Activated gamma-delta T cell treated with anti-CD3 and anti-CD28 coated beads, Interleukin-2, amount 50 U/mL, for 16 hours (primary cell): ENCODE measurements at regions not wholly inside any gene's neighbourhood (a gene's known extent, or its start where the extent isn't known, plus 50 kb on each side); places are given as distances from the start of the nearest gene placed in this dataset.
"Not testable (repeated sequence)": the region's sequence is repeated elsewhere in the genome, so short reads cannot be mapped to it uniquely, and the experiment has no call there.

ENCODE experiments used
- DNase-seq: peaks from one replicate; pipeline ENCODE4 v3.0.0-alpha.2; 2020; ENCODE audit warnings: low read depth

- DNase-seq: no peak
These were observed 90.1 kb upstream of the NEDD4L start for GRCh38 chr18:57953883-57954282.

DNA sequence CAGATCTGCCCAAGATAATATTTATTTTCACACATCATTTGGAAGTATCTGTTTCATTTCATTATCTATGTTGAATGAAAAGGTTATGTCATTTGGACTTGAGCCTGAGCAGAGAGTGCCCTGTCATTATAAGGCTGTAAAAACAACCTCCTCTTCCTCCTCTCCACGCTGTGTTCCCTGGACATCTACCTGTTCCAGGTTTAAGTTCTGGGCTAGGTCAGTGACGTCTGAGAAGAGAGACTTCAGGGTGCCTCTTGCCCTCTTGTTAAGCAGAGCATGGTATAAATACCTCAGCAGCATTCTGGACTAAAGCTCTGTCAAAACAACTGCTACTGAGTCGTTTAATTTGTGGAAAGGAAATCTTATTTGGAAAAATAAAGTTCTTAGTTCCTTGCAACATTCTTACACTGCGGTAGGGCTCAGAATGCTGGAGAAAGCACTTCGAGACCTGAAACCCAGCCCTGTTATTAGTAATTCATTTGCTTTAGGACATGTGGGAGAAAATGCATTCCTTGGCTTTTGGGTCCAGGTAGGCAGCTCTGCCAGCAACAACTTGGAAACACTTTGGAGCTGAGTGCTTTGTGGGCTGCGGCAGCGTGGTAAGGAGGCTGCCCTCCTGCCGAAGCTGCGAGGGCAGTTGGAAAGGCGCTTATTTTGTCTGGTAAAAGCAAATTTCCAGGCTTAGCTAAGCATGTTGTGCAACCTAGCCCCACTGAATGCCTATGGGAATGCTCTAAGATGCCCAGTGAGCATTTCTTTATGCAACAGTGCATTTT, 91.8 kb upstream of the NEDD4L start:
- DNase-seq: no peak

GRCh38 chr18:57951117-57951796, 92.8 kb upstream of the NEDD4L start:
- no peak for DNase-seq

GRCh38 chr18:57950542-57950941, 93.5 kb upstream of the NEDD4L start:
- DNase-seq: no peak

- DNase-seq: not testable (repeated sequence)
These were observed 94.7 kb upstream of the NEDD4L start for GRCh38 chr18:57949335-57949734.

DNA sequence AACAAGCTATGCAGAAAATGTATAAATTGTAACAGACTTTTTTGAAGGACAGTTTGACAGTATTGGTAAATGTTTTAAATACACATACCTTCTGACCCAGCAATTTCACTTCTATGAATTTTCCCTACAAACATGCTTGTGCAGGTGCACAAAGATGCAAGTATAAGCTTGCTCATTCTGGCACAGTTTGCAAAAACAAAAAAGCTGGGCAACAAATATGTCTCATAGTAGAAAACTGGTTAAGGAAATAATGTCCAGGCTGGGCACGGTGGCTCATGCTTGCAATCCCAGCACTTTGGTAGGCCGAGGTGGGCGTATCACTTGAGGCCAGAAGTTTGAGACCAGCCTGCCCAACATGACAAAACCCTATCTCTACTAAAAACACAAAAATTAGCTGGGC, 96.9 kb upstream of the NEDD4L start:
- DNase-seq: no peak

DNA sequence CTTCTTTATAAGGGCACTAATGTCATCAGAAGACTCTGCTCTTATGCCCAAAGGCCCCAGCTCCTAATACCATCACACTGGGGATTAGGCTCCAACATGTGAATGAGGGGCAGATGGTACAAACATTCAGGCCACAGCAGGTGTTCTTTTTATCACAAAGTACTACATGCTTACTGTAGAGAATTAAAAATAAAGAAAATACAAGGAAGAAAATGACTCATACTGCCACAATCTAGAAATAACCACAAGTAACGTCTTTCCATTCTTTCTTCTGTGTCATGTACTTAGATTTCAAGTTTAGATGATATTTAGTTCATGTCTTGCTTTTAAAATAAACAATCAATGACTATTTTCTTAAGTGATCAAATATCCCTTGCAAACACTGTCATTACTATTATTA, 100.3 kb upstream of the NEDD4L start:
- DNase-seq: no peak

- DNase-seq: no peak
These were observed 101.5 kb upstream of the NEDD4L start for GRCh38 chr18:57942493-57942892.

DNA sequence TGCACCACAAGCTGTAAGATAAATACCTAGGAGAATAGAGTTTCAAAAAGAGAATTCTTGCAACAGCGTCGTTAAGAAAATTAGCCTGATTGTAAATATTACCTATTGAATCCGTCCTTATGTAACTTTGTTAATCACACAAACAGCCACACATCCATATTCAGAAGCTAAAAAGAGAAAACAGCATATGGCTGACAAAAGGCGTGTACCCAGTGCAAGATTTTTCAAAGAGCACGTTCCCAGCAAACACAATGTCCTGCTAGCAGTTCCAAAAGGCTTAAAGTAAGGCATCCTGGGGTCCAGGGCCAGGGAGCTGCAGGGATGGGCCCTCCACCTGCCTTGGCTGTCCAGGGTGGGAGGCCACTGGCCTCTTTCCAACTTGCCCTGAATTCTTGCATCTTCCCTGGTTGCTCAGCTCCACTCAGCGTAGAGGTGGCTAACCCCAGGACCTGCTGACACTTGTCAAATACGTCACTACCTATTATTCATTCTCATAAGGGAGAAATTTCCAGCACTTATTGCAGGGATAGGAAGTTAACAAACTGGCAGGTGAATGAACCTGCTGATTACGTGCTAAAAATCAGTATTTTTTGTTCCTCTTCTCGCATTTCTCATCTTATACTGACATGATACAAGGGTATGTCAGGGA, 102.1 kb upstream of the NEDD4L start:
- DNase-seq: no peak

DNA sequence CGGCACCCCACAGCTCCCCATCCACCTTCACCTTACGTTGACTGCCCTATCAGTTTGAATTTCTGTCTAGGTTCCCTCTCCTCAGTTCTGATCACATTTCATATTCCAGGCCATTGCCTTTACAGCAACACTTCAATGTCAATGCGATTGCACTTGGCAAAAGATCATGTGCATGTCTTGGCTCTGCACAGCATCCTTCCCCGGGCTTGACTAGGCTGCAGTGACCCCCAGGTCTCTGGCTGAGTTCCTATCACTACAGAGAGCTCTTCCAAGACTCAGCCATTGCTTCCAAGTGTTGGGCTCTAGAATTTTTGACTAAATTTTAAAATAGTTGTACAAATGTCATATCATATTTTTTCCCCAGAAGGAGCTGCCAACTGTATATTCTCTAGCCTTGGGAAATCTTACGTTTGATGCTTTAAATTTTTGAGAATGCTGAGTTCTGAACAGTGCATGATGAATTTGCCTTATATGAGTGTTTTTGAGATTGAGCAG, 103.8 kb upstream of the NEDD4L start:
- DNase-seq: no peak

- not testable (repeated sequence) for DNase-seq
These were observed 109.7 kb upstream of the NEDD4L start for GRCh38 chr18:57934375-57934774.

DNA sequence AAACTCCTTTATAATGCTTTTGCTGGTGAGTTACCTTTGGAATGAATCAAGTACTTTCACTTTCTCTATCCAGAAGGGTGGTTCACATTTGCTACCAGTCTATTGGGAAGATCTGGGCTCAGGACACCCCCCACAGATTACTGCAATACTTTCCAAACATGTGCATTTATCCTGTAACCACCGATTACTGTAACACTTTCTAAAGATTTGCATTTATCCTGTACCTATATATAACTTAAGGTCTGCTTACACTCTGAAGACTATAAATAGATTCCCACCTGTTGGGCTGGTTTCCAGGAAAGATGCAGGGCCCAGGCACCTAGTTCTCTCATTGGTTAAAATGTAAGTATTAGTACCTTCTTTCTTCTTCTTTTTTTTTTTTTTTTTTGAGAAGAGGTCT, 113.0 kb upstream of the NEDD4L start:
- no peak for DNase-seq

DNA sequence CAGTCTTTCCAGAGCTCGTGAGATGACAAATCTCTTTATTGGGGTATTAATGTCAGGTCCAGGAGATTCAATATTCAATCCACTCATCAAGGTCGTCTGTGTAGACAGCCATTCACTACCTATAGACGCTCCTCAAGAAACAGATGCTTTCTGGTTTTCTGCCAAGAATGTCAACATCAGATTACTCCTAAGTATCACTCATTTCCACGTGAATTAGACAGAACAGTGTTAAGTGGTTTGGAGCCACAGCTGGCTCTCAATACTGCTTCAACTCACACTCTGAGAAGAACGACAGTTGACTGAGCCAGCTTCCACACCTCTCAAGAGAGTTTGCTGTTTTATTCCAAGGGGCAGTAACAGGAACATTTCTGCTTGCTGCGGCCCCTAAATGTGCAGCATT, 113.5 kb upstream of the NEDD4L start:
- no peak for DNase-seq

GRCh38 chr18:57929922-57930321, 114.1 kb upstream of the NEDD4L start:
- DNase-seq: no peak

DNA sequence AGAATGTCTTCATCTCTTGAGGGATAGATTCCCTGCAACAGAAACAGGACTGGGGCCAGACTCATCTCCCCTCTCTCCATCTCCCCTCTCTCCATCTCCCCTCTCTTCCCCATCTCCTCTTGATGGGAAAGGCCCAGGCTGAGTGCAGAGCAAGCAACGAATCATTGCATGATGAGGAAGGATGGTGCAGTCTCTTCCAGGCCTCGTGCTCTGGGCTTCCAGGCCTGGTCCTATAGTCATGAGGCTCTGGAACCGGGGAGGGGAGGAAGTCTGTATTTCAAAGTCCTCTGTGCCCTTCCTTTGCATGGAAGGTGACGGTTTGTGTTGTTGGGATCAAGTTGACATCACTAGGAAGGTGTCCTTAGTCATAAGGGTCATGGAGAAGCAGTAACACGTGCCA, 115.6 kb upstream of the NEDD4L start:
- no peak for DNase-seq

DNA sequence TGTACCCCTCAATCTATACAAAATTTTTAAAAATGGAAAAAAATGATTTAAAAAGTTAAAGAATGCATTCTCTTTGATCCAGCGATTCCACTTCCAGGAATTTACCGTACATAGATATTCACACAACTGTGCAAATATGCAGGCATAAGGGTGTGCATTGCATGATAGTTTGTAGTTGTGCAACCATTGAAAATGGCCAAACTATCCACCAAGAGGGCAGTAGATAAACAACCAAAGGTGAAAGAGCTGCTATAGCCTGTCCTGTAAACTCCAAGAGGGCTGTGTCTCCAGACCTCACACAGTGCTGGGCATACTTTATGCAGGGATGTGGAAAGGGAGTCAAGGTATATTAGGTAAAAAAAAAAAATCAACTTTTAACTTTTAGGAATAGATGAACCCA, 116.5 kb upstream of the NEDD4L start:
- DNase-seq: no peak

DNA sequence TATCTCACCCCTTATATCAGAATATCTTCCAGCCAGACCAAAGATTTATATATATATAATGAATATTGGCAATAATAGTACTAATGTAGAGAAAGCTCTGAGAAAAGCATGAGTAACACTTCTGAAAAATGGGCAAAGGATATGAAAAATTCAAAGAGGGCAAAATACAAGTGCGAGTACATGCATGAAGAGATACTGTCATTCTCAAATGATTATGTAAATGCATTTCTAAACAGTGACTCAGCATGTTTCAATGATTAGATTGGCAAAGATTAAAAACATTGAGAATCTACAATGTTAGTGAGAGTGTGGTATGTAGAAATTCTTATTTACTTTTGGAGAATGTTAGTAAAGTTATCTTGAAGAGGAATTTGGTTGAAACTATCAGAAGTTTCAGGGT, 118.3 kb upstream of the NEDD4L start:
- DNase-seq: no peak

GRCh38 chr18:57923611-57924010, 120.4 kb upstream of the NEDD4L start:
- no peak for DNase-seq

DNA sequence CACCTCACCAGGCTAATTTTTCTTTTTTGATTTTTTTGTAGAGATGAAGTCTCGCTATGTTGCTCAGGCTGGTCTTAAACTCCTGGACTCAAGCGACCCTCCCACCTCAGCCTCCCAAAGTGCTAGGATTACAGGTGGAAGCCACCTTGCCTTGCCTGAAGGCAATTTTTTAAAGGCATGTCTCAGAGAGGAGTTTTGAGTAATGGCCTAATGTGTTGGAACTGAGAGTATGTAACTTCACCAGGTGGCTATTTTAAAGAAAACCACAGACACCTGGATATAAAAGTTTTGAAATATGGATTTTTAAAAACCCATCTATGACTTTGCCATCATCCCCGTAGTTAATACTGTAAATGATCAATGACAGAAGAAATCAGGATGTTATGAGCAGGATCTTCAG, 119.8 kb upstream of the ATP8B1 start:
- DNase-seq: no peak

- no peak for DNase-seq
These were observed 118.6 kb upstream of the ATP8B1 start for GRCh38 chr18:57921708-57922107.

- DNase-seq: no peak
These were observed 116.9 kb upstream of the ATP8B1 start for GRCh38 chr18:57920036-57920435.

DNA sequence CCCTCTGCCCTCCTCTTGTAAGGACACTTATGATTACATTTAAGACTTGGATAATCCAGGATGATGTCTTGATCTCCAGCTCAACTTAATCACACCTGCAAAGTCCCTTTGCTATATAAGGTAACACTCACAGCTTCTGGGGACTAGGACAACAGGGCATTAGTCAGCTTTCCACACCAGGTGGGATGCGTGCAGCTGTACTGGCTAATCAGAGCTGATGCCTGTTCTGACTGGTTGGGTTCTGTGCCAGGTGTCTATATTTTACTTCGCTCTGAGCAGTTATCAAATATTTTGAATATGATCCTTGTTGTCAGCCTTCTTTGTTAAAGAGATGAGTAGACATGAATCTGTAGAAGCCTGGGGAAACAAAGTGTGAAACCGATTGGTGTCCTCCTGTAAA, 115.5 kb upstream of the ATP8B1 start:
- no peak for DNase-seq

GRCh38 chr18:57916684-57917083, 113.6 kb upstream of the ATP8B1 start:
- DNase-seq: no peak
